K562 (cell line): ENCODE measurements at regions not wholly inside any gene's neighbourhood (a gene's known extent, or its start where the extent isn't known, plus 50 kb on each side); places are given as distances from the start of the nearest gene placed in this dataset. TPM values are rescaled to one million over a fixed set of nuclear protein-coding genes. Genes with fewer than 3 reads are reported as not detected.

Experiments used
- microRNA-seq: library from miRNA; unstranded; fragments of <30 nt; microRNA quantifications from one replicate; pipeline ENCODE4, GENCODE V29; 2018; ENCODE audit warnings: borderline microRNAs expressed
- small RNA-seq: library from RNA; depleted of rRNA; stranded (forward); fragments of <200 nt; gene quantifications from one replicate; pipeline ENCODE3, GENCODE V24; 2014

Small RNA genes in the stretch of these regions (microRNA-seq; reads per million reads assigned to microRNA genes)
- gene MIR8062 = not detected

Small RNA genes in the stretch of these regions (small RNA-seq; reads per million reads assigned to genes)
- not detected for gene MIR8062
- gene RN7SL547P = not detected
